ENCODE measurements at regions not wholly inside any gene's neighbourhood (a gene's known extent, or its start where the extent isn't known, plus 50 kb on each side); places are given as distances from the start of the nearest gene placed in this dataset.

DNA sequence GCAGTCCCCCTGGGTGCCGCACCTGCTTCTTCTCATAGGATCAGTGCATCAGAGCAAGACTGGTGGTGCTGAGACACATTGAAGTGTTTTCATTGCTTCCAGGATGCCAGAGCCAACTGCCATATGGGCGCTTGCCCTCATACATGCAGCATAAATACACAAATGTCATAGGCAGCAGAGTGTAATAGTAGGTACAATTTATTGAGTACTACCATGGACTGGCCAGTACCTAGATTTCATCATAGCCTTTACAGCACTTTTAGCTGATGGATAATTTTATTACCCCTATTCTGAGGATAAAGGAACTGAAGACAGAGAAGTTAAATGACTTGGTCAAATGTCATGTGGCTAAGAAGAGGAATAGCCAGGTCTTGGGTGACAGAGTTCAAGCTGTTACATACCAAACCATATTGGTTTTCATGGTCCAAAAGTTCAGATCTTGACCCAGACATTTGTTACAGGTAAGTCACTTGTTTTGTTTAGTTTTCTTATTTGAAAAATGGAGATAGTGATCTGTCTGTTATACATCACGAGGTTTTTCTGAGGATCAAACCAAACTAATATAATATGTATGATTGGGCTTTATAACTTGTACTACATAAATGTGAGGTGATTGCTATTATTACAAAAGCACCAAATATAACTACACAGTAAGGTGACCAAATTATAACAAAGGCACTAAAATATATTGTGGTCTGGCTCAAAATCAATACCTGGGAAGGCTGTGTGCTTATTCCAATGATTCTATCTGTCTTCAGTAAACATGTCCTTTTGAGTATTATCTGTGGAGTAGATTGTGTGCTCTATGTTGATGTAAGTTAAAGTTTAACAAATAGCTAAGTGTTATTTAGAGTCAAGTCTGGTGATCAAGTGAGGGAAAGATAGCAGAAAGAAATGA lies 151.9 kb upstream of the CYRIA start:
- Histone ChIP-seq H2BK15ac (ENCODE audit: low read depth, low read length) (no peak overlapping the region), H2BK20ac (ENCODE audit: low read depth, low read length, poor library complexity, severe bottlenecking) (no peak overlapping the region), H3K27ac (ENCODE audit: insufficient read length, low read depth, low read length) (no peak overlapping the region), H3K79me2 (ENCODE audit: insufficient read depth, low read length) (no peaks in the 10 kb centered on the region), H3K18ac (ENCODE audit: insufficient read length, low read depth, low read length) (no peak overlapping the region), H3K9ac (ENCODE audit: extremely low read depth, insufficient read length, low read length) (no peak overlapping the region), H3K9me3 (ENCODE audit: control insufficient read depth, low read depth, low read length) (no peaks in the 10 kb centered on the region), H2BK120ac (ENCODE audit: low read depth, low read length, poor library complexity, severe bottlenecking) (no peak overlapping the region), H3K4ac (ENCODE audit: low read depth, low read length) (no peak overlapping the region), H2AFZ (ENCODE audit: low read length) (no peak overlapping the region), H3K14ac (ENCODE audit: insufficient read depth, low read length) (no peak overlapping the region), H3K27me3 (ENCODE audit: insufficient read depth, low read length) (no peaks in the 10 kb centered on the region), H2BK12ac (ENCODE audit: insufficient read length, low read depth, low read length) (no peak overlapping the region), H2BK5ac (ENCODE audit: insufficient read length, low read length) (no peak overlapping the region), H4K5ac (ENCODE audit: insufficient read length, low read depth, low read length) (no peak overlapping the region), H3K4me2 (ENCODE audit: insufficient read depth, insufficient read length, low read length) (no peak overlapping the region), H3T11ph (ENCODE audit: low read length) (no peak overlapping the region), H4K91ac (ENCODE audit: insufficient read length, low read depth, low read length) (no peak overlapping the region), H4K20me1 (ENCODE audit: control insufficient read depth, insufficient read depth, insufficient read length) (no peaks in the 10 kb centered on the region), H4K8ac (replicated peaks; ENCODE audit: insufficient read length, low read depth, low read length) (no peak overlapping the region), H2AK5ac (ENCODE audit: insufficient read length, low read length) (no peak overlapping the region), H3K79me1 (ENCODE audit: insufficient read depth, low read depth, low read length, poor library complexity, severe bottlenecking) (no peaks in the 10 kb centered on the region), H3K23me2 (ENCODE audit: insufficient read length, low read depth, low read length, poor library complexity, severe bottlenecking) (no peaks in the 10 kb centered on the region), H3K23ac (ENCODE audit: insufficient read length, low read depth, low read length) (no peak overlapping the region), H3K4me1 (ENCODE audit: insufficient read depth, low read length) (no peaks in the 10 kb centered on the region), H3K56ac (ENCODE audit: insufficient read length, low read depth, low read length) (no peak overlapping the region)
- no peak for TF ChIP-seq CTCF (conservative IDR thresholded peaks at IDR 0.05)
- no peak for DNase-seq
- H3K9me3 Mint-ChIP-seq, result no peaks in the 10 kb centered on the region
- no peak overlapping the region for H3K27ac Mint-ChIP-seq
- peaks cover 2% of the 10 kb centered on the region; the same call in 1 of the 2 replicates for H3K27me3 Mint-ChIP-seq (ENCODE audit: low read depth)
- H3K4me3 Mint-ChIP-seq, result no peak overlapping the region
- no CpG with 5 or more reads among the region's 3 CpGs for WGBS (ENCODE audit: extremely low coverage, insufficient read length, low lambda C conversion rate)
- H3K36me3 Mint-ChIP-seq (ENCODE audit: insufficient read depth in 1 of 3, low read depth in 3 of 3), result no peaks in the 10 kb centered on the region
- peaks cover 2 to 3% of the 10 kb centered on the region in 2 experiments; a peak in 3 of 4 replicates for H3K4me1 Mint-ChIP-seq

Measured in H9 (cell line).